MG63 (cell line): ENCODE measurements at regions not wholly inside any gene's neighbourhood (a gene's known extent, or its start where the extent isn't known, plus 50 kb on each side); places are given as distances from the start of the nearest gene placed in this dataset.

Experiments
- DNase-seq: peaks from one replicate; pipeline ENCODE4 v3.0.0-alpha.2; 2020
- H3K27me3 ChIP-seq: fragments of 250-450 bp; sonication (Bioruptor Pico); 2 replicates; pipeline ENCODE4 v1.5.1; 2020; ENCODE audit warnings: mild to moderate bottlenecking, moderate library complexity
- H3K36me3 ChIP-seq: fragments of 250-450 bp; sonication (Bioruptor Pico); 2 replicates; pipeline ENCODE4 v1.5.1; 2020; ENCODE audit warnings: mild to moderate bottlenecking, moderate library complexity
- H3K4me3 ChIP-seq: fragments of 250-450 bp; sonication (Bioruptor Pico); 2 replicates; pipeline ENCODE4 v1.5.1; 2020; ENCODE audit warnings: mild to moderate bottlenecking, moderate library complexity
- H3K9me3 ChIP-seq: fragments of 250-450 bp; sonication (Bioruptor Pico); 2 replicates; pipeline ENCODE4 v1.5.1; 2020; ENCODE audit warnings: mild to moderate bottlenecking, moderate library complexity

DNA sequence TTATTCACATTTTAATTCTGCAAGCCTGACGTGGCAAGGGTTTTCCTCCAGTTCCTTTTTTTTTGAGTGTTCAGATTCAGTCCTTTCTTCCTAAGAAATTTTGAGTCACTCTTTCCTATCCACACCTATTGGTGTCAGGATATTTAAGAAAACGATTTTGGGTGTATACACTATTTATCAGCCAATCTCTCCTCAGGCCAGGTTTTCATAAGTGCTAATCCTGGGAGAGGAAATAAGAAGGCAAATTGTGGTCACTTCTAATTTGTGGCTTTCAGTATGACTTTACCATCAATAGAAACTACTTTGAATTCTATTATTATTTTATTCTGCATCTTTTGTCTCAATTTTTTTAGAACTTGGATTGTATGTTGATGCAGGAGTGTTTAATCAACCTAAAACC is 174.4 kb downstream of the DSEL start:
- H3K4me3 ChIP-seq, result no peak overlapping the region
- no peak for DNase-seq
- no peaks in the 10 kb centered on the region for H3K27me3 ChIP-seq
- no peaks in the 10 kb centered on the region for H3K36me3 ChIP-seq
- no peaks in the 10 kb centered on the region for H3K9me3 ChIP-seq

DNA sequence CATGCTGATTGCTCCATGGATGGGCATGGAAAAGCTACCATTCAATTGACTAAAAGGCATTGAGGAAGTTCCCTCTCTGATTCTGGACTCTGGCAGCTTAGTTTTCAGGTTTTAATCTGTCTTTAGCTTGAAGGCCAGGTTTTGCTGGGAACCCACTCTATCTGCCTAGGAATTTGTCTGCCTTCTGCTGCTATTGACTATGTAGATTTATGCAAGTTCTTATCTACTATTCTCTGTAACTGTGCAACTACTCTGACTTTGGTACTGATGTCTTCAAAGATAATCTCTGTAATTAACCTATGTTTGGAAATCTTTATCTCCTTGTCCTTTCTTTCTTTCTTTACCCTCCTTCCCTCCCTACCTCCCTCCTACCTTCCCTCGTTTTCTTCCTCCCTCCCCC is 178.8 kb downstream of the DSEL start:
- no peaks in the 10 kb centered on the region for H3K9me3 ChIP-seq
- no peak for DNase-seq

DNA sequence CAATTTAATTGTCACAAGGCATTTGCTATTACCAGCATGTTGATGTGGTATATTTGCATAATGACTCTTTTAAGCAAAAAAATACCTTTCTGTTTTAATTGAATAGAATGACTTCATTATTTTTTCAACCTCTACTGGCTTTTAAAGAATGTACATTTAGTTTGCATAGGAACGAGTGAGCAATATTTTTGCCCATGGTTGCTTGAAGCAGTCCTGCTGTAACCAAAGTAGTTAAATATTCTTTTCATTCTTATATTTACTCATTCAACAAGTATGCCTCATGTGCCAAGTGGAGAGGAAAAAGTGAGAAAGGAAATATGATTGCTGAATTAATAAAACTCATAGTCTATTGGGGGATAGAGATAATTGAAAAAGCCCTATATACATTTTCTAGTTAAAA is 184.7 kb downstream of the DSEL start:
- no peak overlapping the region for H3K4me3 ChIP-seq
- H3K36me3 ChIP-seq, result no peaks in the 10 kb centered on the region
- H3K9me3 ChIP-seq, result no peaks in the 10 kb centered on the region
- no peaks in the 10 kb centered on the region for H3K27me3 ChIP-seq
- DNase-seq, result no peak

More for the DNA sequence above, 178.8 kb downstream of the DSEL start:
- H3K27me3 ChIP-seq, result no peaks in the 10 kb centered on the region
- H3K36me3 ChIP-seq, result no peaks in the 10 kb centered on the region
- H3K4me3 ChIP-seq, result no peak overlapping the region

DNA sequence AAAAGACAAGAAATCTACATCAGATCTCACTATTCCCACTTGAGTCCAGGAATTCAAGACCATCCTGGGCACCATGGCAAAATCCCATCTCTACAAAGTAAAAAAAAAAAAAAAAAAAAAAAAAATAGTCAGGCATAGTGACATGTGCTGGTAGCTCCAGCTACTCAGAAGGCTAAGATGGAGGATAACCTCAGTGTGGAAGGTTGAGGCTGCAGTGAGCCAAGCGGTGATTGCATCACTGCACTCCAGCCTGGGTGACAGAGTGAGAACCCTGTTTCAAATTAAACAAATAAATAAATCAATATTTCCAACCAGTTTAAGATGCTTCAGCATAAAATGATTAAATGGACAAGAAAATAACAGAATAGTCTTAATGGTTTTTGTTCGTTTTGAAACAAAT is 197.4 kb downstream of the DSEL start:
- no peak for DNase-seq
- no peaks in the 10 kb centered on the region for H3K36me3 ChIP-seq
- H3K4me3 ChIP-seq, result no peak overlapping the region
- no peaks in the 10 kb centered on the region for H3K27me3 ChIP-seq
- H3K9me3 ChIP-seq, result no peaks in the 10 kb centered on the region

DNA sequence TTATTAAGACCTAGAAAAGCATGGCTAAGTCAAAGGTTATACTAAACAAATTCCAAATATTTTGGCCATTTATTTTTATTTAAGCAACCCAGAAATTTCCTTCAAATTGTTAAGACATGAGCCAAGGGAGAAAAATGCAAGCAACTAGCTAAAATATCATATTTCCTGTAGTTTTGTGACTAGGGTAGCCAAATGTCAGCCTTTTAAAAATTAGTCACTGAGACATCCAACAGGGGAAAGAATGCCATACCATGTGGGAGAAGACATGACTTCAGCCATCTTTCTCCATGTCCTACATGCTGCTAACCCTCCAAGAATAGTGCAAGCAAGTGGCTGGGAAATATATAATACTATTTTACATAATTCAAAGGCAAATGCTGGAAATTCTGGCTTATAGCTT is 197.9 kb downstream of the DSEL start:
- no peaks in the 10 kb centered on the region for H3K36me3 ChIP-seq
- H3K4me3 ChIP-seq, result no peak overlapping the region
- H3K9me3 ChIP-seq, result no peaks in the 10 kb centered on the region
- H3K27me3 ChIP-seq, result no peaks in the 10 kb centered on the region
- no peak for DNase-seq

DNA sequence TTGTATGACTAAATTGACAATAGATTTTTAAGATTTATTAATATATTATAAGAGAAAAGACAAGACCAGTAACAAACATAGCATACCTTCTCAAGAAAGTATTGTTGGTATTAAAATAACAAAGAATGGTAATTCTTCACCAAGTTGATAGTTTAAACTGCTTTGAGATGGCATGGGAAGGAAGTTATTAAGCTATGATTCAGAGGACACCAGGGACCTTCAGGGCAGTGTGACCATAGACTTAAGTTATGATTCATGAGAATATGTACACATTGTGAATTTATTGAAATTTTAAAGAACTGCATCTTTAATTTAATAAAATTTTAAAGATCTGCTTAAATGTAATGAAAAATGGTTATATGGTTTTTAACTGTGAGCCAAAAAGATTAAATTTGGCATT is 205.7 kb downstream of the DSEL start:
- Histone ChIP-seq H3K4me3 (no peak overlapping the region), H3K27me3 (no peaks in the 10 kb centered on the region), H3K36me3 (no peaks in the 10 kb centered on the region), H3K9me3 (no peaks in the 10 kb centered on the region)
- DNase-seq, result no peak

DNA sequence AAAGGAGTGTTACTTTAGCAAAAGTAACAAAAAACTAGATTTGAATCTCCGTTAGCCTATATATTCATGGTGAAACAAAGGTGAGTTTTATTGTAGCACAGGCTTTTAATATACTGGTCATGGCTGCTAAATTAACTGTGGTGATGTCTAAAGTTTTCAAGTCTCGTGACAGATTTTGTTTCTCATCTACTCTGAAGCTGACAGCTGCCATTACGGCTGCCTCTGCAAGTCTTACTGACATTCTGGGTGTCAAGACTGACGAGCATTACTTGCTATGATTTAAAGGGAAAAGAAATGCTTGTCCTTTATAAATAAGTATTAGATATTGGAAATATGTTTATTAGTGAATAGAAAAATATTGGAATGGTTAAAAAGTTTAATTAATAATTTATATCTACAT is 207.7 kb downstream of the DSEL start:
- no peak overlapping the region for H3K4me3 ChIP-seq
- no peak for DNase-seq
- H3K9me3 ChIP-seq, result no peaks in the 10 kb centered on the region
- H3K27me3 ChIP-seq, result no peaks in the 10 kb centered on the region
- no peaks in the 10 kb centered on the region for H3K36me3 ChIP-seq

DNA sequence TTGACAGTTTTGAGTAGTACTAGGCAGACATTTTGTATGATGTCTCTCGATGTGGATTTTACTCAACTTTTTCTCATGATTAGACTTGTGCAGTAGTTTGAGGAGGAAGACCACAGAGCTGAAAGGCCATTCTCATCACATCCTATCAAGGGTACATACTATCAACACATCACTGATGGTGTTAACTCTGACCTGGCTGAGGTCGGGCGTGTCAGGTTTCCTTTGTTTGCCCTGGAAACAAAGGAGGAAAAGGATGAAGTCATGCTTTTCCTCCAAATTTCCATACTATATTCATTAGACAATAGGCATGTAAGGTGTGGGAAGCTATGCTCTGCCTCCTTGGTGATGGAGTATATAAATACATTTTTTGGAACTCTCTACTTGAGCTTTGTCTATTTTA is 211.1 kb downstream of the DSEL start:
- Histone ChIP-seq H3K4me3 (no peak overlapping the region), H3K36me3 (no peaks in the 10 kb centered on the region), H3K27me3 (no peaks in the 10 kb centered on the region), H3K9me3 (no peaks in the 10 kb centered on the region)
- no peak for DNase-seq

DNA sequence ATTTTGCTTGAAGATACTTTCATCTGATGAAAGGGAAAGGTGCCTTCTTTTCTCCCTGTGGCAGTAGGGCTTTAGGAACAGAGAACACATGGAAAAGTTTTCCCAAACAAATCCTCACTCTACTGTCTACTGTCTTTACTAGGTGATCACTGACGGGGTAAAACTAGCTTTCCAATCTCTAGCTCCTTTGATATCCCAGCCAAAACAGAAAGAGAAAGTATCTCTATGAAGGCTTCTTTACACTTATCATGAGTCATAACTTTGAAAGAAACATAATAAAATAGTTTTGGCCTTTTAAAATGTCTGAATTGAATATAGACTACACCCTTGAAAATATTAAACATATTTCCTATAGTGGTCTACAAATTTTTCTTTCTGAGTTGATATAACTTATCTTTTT is 214.5 kb downstream of the DSEL start:
- Histone ChIP-seq H3K36me3 (no peaks in the 10 kb centered on the region), H3K27me3 (no peaks in the 10 kb centered on the region), H3K4me3 (peak overlapping the region; percentile 1; the same call in 1 of the 2 replicates), H3K9me3 (no peaks in the 10 kb centered on the region)
- DNase-seq, result no peak

DNA sequence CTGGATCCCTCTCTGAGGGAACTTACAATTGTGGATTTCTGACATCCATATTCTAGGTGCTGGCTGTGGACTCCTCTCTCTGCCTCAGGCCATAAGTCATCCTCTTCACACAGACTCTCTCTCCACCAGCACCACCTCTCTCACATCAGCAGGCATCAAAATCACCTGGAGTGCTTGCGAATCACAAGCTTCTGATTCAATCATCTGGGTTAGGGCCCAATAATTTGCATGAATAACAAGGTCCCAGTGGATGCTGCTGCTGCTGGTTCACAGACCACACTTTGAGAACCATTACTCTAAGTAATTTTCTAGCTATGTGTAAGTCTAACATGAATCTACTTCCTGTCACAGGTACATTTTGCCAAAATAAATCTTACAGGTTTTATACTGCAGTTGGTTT is 214.9 kb downstream of the DSEL start:
- no peaks in the 10 kb centered on the region for H3K27me3 ChIP-seq
- H3K36me3 ChIP-seq, result no peaks in the 10 kb centered on the region
- peak overlapping the region; percentile 1; the same call in 1 of the 2 replicates for H3K4me3 ChIP-seq
- DNase-seq, result peak; percentile 2
- no peaks in the 10 kb centered on the region for H3K9me3 ChIP-seq

DNA sequence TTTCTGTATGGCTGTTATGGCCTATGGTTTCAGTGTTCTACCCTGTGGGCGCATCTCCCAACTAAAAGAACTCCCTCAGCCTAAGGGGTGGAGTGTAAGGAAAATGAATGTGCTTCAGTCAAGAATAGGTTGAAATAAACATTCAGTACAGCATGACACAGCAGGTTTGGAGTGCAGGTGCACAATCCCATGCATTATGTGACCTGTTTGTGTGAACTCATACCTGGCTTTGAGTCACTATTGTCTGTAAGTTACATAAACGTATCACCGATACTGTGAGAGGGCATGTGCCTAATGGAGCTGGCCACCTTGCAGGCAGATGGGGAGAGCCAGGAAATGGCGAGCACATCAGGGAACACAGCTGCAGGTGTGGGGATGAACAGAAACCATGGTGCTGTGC is 216.0 kb downstream of the DSEL start:
- no peak overlapping the region for H3K4me3 ChIP-seq
- no peaks in the 10 kb centered on the region for H3K36me3 ChIP-seq
- no peak for DNase-seq
- no peaks in the 10 kb centered on the region for H3K9me3 ChIP-seq
- H3K27me3 ChIP-seq, result no peaks in the 10 kb centered on the region

DNA sequence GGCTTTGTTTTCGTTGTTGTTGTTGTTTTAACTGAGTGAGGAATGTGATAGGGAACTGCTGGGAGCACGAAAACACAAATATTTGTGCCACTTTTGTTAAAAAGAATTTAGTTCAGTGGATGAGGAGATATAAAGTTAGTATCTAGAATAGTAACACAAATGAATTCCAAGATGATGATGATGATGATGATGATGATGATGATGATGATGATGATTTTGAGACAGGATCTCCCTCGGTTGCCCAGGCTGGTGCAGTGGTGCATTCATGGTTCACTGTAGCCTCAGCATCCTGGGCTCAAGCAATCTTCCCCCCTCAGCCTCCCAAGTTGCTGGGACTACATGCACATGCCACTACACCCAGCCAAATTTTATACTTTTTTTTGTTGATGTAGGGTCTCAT is 223.7 kb downstream of the DSEL start:
- DNase-seq, result no peak
- Histone ChIP-seq H3K36me3 (no peaks in the 10 kb centered on the region), H3K27me3 (no peaks in the 10 kb centered on the region), H3K4me3 (no peak overlapping the region), H3K9me3 (no peaks in the 10 kb centered on the region)

DNA sequence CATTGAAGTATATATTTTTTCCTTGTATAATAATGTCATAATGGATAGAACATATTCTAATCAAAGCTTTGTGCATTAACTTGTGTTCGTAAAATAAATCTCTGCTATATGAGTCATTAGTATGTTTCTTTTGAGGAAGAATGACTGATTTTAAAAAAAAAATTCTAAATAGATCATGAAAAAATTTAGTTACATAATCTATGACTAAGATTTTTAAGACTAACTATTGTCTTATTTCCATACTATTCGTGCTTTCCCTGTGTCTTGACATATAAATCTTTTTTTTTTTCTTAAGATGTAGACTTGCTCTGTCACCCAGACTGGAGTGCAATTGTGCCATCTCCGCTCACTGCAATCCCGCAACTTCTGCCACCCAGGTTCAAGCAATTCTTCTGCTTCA is 226.1 kb downstream of the DSEL start:
- Histone ChIP-seq H3K4me3 (no peak overlapping the region), H3K27me3 (no peaks in the 10 kb centered on the region), H3K36me3 (no peaks in the 10 kb centered on the region), H3K9me3 (no peaks in the 10 kb centered on the region)
- DNase-seq, result no peak

DNA sequence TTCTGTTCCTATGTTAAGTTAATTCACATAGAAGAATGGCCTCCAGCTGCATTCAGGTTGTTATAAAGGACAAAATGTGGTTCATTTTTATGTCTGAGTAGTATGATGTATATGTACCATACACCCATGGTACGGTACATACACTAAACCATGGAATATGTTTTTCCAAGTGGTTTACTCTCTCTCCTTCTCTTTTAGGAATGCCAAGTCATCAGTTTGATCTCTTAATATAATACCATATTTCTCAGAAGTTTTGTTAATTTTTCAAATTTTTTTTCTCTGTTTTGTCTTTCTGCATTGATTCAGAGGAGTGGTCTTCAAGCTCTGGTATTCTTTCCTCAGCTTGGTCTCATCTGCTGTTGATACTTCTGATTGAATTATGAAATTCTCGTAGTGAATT is 230.9 kb downstream of the DSEL start:
- no peaks in the 10 kb centered on the region for H3K36me3 ChIP-seq
- H3K27me3 ChIP-seq, result no peaks in the 10 kb centered on the region
- H3K9me3 ChIP-seq, result no peaks in the 10 kb centered on the region
- no peak for DNase-seq
- H3K4me3 ChIP-seq, result no peak overlapping the region

DNA sequence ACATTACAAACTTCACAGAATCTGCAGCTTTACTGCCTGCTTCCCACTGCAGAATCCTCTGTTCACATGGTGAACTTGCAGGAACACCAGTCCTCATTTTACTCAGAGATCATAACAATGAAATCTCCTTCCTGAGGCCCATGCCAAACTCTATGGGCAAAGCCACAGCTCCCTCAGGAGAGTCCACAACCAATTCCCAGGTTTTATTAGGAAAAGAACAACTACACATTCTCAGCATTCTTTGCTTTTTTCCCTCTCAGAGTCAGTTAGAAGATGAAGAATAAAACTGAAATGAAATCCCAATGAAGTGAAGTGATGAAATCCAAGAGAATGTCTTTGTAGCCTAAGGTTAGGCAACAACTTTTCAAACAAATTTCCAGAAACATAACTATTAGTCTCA is 233.7 kb downstream of the DSEL start:
- H3K27me3 ChIP-seq, result no peaks in the 10 kb centered on the region
- DNase-seq, result no peak
- no peak overlapping the region for H3K4me3 ChIP-seq
- no peaks in the 10 kb centered on the region for H3K36me3 ChIP-seq
- no peaks in the 10 kb centered on the region for H3K9me3 ChIP-seq

DNA sequence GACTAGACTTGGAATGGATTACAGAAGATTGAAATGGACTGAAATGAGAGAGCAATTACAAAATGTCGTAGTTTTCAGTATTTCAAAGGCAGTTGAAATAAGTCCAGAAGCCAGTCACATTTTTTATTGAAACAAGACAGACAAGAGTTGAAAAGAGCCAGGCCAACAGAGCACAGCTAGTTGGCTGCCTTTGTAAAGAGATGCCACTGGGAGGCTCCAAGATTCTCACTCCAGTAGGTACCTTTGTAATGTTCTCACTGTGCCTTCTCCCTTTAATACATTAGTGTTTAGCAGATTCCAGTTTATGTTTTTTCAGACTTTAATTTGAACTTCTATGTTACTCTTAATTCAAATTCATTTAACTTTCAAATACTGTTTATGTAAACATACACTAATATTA is 234.8 kb downstream of the DSEL start:
- Histone ChIP-seq H3K27me3 (no peaks in the 10 kb centered on the region), H3K4me3 (no peak overlapping the region), H3K9me3 (no peaks in the 10 kb centered on the region), H3K36me3 (no peaks in the 10 kb centered on the region)
- no peak for DNase-seq

DNA sequence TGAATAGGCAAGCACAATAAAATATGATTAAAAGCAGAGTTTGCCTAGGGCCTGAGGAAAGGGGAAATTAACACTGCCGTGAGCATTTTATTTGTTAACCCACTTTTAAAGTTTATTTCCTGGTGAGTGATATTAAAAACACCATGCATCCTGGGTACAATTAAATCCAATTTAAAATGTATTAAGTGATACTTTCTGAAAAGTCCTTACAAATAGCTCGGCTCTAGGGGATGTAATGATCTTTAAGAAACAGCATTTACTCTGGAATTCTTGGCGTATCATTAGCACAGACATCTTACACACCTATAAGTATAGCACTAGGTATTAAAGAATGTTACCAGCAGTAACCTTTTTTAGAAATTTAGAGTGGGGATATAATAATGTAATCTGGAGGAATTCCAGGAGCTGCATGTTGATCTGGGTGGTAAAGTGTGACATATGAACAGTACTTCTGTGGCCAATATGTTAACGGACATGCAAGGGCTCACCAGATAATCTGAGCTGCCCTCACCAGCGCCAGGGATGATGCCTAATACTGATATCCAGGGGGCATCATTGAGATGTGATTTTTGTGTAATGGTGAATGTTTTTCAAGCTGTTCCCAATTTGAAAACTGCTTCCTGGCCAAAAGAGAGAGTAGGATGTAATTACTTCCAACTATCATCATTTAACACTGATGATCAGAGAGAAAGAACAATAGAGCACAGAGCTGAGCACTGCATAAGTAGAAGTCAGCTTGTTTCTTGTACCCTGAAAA is 235.9 kb downstream of the DSEL start:
- H3K27me3 ChIP-seq, result no peaks in the 10 kb centered on the region
- H3K9me3 ChIP-seq, result no peaks in the 10 kb centered on the region
- DNase-seq, result no peak
- H3K4me3 ChIP-seq, result no peak overlapping the region
- no peaks in the 10 kb centered on the region for H3K36me3 ChIP-seq

DNA sequence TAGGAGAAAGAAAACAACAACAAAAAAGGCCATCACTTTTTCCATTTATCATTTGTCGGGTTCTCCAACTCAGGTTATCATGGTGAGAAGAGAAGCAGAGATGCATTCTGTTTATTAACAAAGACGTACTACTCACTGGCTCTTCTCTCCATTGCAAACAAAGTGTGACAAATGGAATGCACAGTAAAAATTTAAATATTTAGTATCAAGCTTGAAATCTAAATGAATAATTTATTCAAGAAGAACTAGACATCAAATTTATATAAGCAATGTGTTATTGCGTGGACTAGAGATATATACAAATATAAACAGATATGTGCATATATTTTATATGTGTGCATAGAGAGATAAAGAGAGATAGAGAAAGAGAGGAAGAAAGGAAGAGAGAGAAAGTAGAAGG is 236.5 kb downstream of the DSEL start:
- Histone ChIP-seq H3K27me3 (no peaks in the 10 kb centered on the region), H3K36me3 (no peaks in the 10 kb centered on the region), H3K4me3 (no peak overlapping the region), H3K9me3 (no peaks in the 10 kb centered on the region)
- no peak for DNase-seq

DNA sequence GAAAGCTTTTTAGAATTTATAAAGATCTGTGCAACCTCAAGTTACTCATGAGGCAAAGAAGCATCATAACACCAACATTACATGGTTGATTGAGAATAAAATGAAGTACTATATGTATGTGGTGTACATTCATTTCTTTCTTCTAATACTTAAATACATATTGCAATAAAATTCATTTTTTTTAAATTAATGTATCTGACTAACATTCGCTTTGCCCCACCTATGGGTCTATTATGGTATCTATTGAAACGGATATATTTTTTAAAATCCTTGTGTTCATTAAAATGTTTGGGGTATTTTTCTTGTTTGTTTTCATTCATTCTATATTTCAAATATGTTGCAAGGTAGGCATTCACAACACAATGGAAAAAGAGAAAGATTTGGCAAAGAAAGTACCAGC is 237.5 kb downstream of the DSEL start:
- Histone ChIP-seq H3K27me3 (no peaks in the 10 kb centered on the region), H3K4me3 (no peak overlapping the region), H3K36me3 (no peaks in the 10 kb centered on the region), H3K9me3 (no peaks in the 10 kb centered on the region)
- DNase-seq, result no peak
